ENCODE measurements at regions not wholly inside any gene's neighbourhood (a gene's known extent, or its start where the extent isn't known, plus 50 kb on each side); places are given as distances from the start of the nearest gene placed in this dataset.

DNA sequence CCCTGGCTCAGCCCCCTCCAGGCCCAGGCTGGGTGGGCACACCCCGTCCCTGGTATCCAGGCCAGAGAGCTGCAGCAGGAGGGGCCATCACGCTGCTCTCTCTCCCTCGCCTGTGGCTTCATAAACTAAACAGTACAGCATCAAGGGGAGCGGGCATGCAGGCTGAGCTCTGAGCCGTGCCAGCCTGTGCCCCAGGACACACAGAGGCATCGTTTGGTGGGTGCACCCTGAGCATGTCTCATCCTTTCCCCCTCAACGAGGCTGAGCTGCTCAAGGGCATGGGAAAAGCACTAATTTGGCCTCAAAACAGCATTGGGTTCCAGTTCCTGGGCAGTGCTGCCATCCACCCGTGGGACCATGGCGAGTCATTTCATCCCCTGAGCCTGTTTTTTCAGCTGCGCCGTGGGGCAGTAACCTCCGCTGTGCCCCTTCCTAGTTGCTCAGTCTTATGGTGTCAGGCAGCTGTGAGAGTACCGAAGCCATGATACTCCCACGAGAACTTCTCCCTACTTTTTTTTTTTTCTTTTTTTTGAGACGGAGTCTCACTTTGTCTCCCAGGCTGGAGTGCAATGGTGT, 79.6 kb downstream of the CPN2 start:
- Mint-ChIP-seq H3K9me3 (peaks cover 7% of the 10 kb centered on the region), H3K36me3 (peaks cover 2% of the 10 kb centered on the region), H3K4me3 (no peak overlapping the region), H3K27ac (no peak overlapping the region), H3K4me1 (peaks cover 57% of the 10 kb centered on the region), H3K27me3 (ENCODE audit: insufficient read depth, low read depth) (peaks cover 35% of the 10 kb centered on the region)
- Histone ChIP-seq H3F3A (ENCODE audit: low read depth) (peaks cover 55% of the 10 kb centered on the region), H3K4me1 (peaks cover 58% of the 10 kb centered on the region), H2AFZ (replicated peaks) (no peak overlapping the region), H3K27me3 (no peaks in the 10 kb centered on the region), H3K27ac (no peak overlapping the region), H4K20me1 (ENCODE audit: low read depth) (peaks cover 5% of the 10 kb centered on the region), H3K79me2 (ENCODE audit: low read depth) (no peaks in the 10 kb centered on the region), H3K4me2 (peak overlapping the region; percentile 16), H3K4me3 (no peak overlapping the region), H3K9me3 (ENCODE audit: low read depth) (no peaks in the 10 kb centered on the region), H3K36me3 (no peaks in the 10 kb centered on the region), H3K9ac (no peak overlapping the region)
- no peak for DNase-seq (ENCODE audit: low spot score)
- TF ChIP-seq, protein P1, sequence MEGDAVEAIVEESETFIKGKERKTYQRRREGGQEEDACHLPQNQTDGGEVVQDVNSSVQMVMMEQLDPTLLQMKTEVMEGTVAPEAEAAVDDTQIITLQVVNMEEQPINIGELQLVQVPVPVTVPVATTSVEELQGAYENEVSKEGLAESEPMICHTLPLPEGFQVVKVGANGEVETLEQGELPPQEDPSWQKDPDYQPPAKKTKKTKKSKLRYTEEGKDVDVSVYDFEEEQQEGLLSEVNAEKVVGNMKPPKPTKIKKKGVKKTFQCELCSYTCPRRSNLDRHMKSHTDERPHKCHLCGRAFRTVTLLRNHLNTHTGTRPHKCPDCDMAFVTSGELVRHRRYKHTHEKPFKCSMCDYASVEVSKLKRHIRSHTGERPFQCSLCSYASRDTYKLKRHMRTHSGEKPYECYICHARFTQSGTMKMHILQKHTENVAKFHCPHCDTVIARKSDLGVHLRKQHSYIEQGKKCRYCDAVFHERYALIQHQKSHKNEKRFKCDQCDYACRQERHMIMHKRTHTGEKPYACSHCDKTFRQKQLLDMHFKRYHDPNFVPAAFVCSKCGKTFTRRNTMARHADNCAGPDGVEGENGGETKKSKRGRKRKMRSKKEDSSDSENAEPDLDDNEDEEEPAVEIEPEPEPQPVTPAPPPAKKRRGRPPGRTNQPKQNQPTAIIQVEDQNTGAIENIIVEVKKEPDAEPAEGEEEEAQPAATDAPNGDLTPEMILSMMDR (IDR thresholded peaks at IDR 0.05) = no peak
- no peak for TF ChIP-seq EZH2phosphoT487 (IDR thresholded peaks at IDR 0.05)
- no peak for TF ChIP-seq EZH2 (IDR thresholded peaks at IDR 0.05)

DNA sequence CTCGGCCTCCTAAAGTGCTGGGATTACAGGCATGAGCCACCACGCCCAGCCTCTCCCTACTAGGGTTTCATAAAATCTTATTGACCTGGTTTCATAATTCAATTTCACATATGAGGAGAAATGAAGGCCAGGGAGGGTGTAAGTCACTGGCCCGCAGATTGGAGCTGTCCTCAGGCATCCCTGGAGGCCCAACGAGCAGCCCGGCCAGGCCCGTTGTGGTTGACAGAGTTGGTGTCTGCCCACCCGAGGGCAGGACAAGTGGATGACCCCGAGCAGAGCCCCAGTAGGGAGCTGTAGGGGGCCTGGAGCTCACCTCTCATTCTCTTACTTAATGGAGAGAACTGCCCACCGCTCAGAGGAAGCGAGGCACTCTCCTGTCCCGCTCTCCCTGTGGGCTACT, 78.9 kb downstream of the CPN2 start:
- no peak overlapping the region for H3K9ac ChIP-seq
- Mint-ChIP-seq H3K27me3 (ENCODE audit: insufficient read depth, low read depth) (peaks cover 31% of the 10 kb centered on the region), H3K27ac (no peak overlapping the region), H3K4me3 (no peak overlapping the region), H3K9me3 (peaks cover 7% of the 10 kb centered on the region), H3K36me3 (peaks cover 2% of the 10 kb centered on the region), H3K4me1 (peaks cover 58% of the 10 kb centered on the region)
- no peak overlapping the region for H3K4me3 ChIP-seq
- DNase-seq (ENCODE audit: low spot score) = no peak
- H2AFZ ChIP-seq (replicated peaks) = no peak overlapping the region
- no peaks in the 10 kb centered on the region for H3K9me3 ChIP-seq (ENCODE audit: low read depth)
- H3K27ac ChIP-seq = no peak overlapping the region
- peaks cover 5% of the 10 kb centered on the region for H4K20me1 ChIP-seq (ENCODE audit: low read depth)
- peaks cover 60% of the 10 kb centered on the region for H3K4me1 ChIP-seq
- H3F3A ChIP-seq (ENCODE audit: low read depth) = peaks cover 58% of the 10 kb centered on the region
- H3K79me2 ChIP-seq (ENCODE audit: low read depth) = no peaks in the 10 kb centered on the region
- H3K4me2 ChIP-seq = no peak overlapping the region
- TF ChIP-seq EZH2 (IDR thresholded peaks at IDR 0.05) (no peak), EZH2phosphoT487 (IDR thresholded peaks at IDR 0.05) (no peak)
- TF ChIP-seq, protein P1 (IDR thresholded peaks at IDR 0.05) = no peak
- H3K27me3 ChIP-seq = no peaks in the 10 kb centered on the region
- no peaks in the 10 kb centered on the region for H3K36me3 ChIP-seq

DNA sequence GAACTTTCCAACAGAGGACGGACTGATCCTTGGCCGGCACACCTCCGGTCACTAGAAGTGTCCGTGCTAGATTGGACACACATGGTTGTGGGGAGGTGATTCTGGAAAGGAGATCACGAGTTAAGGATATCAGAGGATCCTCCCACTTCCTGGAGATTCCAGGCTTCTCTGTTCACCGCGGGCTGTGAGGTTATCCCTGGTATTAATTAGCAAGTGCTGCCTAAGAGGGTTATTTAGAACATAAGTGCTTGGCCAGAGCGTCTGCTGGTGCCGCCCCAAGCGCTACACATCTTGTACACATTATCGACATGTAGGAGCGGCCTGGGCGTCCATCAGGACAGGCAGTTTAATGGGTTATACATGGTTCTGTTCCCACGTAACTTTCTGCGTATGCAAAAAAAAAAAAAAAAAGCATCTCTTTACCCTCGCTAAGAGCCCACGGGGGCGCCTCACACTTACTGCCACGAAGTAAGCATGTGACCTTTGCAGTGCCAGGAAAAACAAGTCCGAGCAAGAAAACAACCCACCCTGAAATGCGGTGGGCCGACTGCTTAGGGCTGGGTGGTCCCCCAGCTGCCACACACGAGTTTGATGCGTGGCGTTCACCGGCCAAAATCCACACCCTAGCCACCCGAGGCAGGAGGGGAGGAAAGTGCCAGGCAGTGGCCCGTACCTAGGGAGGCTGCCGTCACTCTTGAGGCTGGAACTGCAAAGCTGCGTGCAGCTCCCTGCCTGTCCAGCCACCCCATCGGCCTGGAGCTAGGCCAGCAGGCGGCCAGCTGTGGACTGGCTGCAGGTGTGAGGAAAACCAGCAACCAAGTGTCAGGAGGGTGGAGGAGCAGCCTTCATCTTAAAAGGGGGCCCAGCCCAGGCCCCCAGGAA, 78.0 kb downstream of the CPN2 start:
- H3K4me2 ChIP-seq = no peak overlapping the region
- no peaks in the 10 kb centered on the region for H3K36me3 ChIP-seq
- peaks cover 5% of the 10 kb centered on the region for H4K20me1 ChIP-seq (ENCODE audit: low read depth)
- no peak overlapping the region for H3K27ac ChIP-seq
- H3K79me2 ChIP-seq (ENCODE audit: low read depth) = no peaks in the 10 kb centered on the region
- H3F3A ChIP-seq (ENCODE audit: low read depth) = peaks cover 67% of the 10 kb centered on the region
- peaks cover 64% of the 10 kb centered on the region for H3K4me1 ChIP-seq
- H3K4me3 ChIP-seq = no peak overlapping the region
- DNase-seq (ENCODE audit: low spot score) = no peak
- Mint-ChIP-seq H3K36me3 (peaks cover 2% of the 10 kb centered on the region), H3K9me3 (peaks cover 7% of the 10 kb centered on the region), H3K4me3 (peak overlapping the region; percentile 30), H3K27me3 (ENCODE audit: insufficient read depth, low read depth) (peaks cover 38% of the 10 kb centered on the region), H3K4me1 (peaks cover 61% of the 10 kb centered on the region), H3K27ac (no peak overlapping the region)
- H3K9ac ChIP-seq = no peak overlapping the region
- no peak overlapping the region for H2AFZ ChIP-seq (replicated peaks)
- TF ChIP-seq, protein P1 (IDR thresholded peaks at IDR 0.05) = no peak
- H3K9me3 ChIP-seq (ENCODE audit: low read depth) = no peaks in the 10 kb centered on the region
- H3K27me3 ChIP-seq = no peaks in the 10 kb centered on the region

Data from neural progenitor cell (in vitro differentiated cells).